Coronary artery (tissue), 2 donors: ENCODE measurements at regions not wholly inside any gene's neighbourhood (a gene's known extent, or its start where the extent isn't known, plus 50 kb on each side); places are given as distances from the start of the nearest gene placed in this dataset.
A peak's percentile ranks its signal among the peaks of the same experiment; 100 is the strongest.

Experiments used
- DNase-seq: peaks from one replicate; pipeline ENCODE4 v3.0.0-alpha.2; 2017; ENCODE audit warnings: low spot score
- H3K27ac ChIP-seq, 2 donors: fragments of 200-600 bp; sonication (generic); one replicate each; pipeline ENCODE4 v1.5.1; 2016 to 2019
- H3K4me3 ChIP-seq: fragments of 200-600 bp; sonication (generic); 2 replicates; pipeline ENCODE4 v1.5.1; 2016; ENCODE audit warnings: mild to moderate bottlenecking, moderate library complexity
- TF ChIP-seq, protein P1 (sequence below): fragments of 200-600 bp; sonication (generic); IDR thresholded peaks from one replicate; pipeline ENCODE4 v1.5.1; 2019; ENCODE audit warnings: antibody characterized with exemption

DNA sequence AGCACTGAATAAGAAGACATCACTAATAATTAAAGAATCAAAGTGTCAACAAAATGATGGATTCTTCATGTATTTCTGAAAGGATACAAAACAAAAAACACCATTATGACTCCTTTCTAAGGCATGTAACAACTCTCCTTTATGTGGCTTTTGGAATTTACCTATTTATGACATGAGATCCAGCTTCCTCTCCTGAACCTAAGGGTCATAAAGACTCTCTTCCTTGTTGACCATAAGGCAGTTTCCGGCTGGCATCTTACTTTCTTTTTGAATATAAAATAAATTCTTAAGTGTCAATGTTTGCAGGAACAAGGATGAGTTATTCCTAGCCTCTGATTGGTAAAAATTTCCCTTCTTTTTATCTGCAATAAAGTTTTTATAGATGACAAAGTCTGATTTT is 111.1 kb upstream of the GRPR start:
- no peak for DNase-seq
- TF ChIP-seq, protein P1, sequence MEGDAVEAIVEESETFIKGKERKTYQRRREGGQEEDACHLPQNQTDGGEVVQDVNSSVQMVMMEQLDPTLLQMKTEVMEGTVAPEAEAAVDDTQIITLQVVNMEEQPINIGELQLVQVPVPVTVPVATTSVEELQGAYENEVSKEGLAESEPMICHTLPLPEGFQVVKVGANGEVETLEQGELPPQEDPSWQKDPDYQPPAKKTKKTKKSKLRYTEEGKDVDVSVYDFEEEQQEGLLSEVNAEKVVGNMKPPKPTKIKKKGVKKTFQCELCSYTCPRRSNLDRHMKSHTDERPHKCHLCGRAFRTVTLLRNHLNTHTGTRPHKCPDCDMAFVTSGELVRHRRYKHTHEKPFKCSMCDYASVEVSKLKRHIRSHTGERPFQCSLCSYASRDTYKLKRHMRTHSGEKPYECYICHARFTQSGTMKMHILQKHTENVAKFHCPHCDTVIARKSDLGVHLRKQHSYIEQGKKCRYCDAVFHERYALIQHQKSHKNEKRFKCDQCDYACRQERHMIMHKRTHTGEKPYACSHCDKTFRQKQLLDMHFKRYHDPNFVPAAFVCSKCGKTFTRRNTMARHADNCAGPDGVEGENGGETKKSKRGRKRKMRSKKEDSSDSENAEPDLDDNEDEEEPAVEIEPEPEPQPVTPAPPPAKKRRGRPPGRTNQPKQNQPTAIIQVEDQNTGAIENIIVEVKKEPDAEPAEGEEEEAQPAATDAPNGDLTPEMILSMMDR: no peak
- Histone ChIP-seq H3K4me3 (no peak overlapping the region), H3K27ac (no peak overlapping the region)

DNA sequence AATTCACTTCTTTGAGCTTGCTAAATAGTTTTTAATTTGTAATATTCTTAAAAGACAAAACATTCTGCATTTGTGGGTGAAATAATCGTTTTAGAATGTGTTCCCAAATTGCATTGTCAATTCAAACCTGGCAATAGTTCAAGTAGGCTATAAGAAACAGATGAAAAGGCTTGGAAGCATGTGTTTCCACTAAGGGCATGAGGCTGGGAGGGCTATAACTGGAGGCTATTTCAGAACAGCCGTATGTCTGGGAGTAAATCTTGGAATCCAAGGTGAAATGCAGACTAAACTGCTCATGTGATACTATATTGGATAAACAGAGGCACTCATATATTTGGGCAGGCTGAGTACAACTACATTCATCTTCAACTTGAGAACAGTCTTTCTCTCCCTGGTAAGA is 117.4 kb upstream of the GRPR start:
- no peak for DNase-seq
- TF ChIP-seq, protein P1: no peak
- Histone ChIP-seq H3K27ac (no peak overlapping the region), H3K4me3 (no peak overlapping the region)

DNA sequence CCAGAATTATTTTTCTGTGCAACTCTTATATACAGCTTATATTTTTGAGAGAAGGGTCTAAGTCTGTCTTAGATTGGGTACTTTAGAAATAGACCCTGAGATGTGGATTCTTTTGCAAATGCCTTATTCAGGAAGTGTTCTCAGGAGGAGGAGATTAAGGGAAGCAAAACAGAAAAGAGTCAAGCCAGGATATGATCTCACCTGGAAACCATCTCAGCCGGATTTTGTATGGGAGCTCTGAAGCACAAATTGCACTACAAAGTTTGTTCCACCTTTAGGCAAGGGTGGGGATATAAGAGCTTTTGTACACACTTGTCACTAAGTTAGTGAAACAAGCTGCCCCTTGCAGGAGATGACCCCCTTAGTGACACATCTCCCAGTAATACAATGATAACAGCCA is 121.2 kb upstream of the GRPR start:
- no peak for DNase-seq
- Histone ChIP-seq H3K4me3 (no peak overlapping the region), H3K27ac (no peak overlapping the region)
- TF ChIP-seq, protein P1: no peak

- Histone ChIP-seq H3K27ac (no peak overlapping the region), H3K4me3 (no peak overlapping the region)
- TF ChIP-seq, protein P1: no peak
- no peak for DNase-seq
Observed at GRCh38 chrX:15998350-15998749, 125.0 kb upstream of the GRPR start.

- Histone ChIP-seq H3K27ac (no peak overlapping the region), H3K4me3 (no peak overlapping the region)
- TF ChIP-seq, protein P1: no peak
- DNase-seq: no peak
Observed at GRCh38 chrX:15989716-15990115, 133.6 kb upstream of the GRPR start.

- peak overlapping the region in 1 of 2 donors; percentile 3 for H3K27ac ChIP-seq
- TF ChIP-seq, protein P1: no peak
- H3K4me3 ChIP-seq: no peak overlapping the region
- DNase-seq: no peak
Observed at GRCh38 chrX:15988661-15989603, 134.3 kb upstream of the AP1S2 start.

- no peak for DNase-seq
- Histone ChIP-seq H3K4me3 (no peak overlapping the region), H3K27ac (no peak overlapping the region)
- TF ChIP-seq, protein P1: no peak
Observed at GRCh38 chrX:15985937-15986336, 131.3 kb upstream of the AP1S2 start.
